Uterus (tissue), 2 donors: ENCODE measurements at regions not wholly inside any gene's neighbourhood (a gene's known extent, or its start where the extent isn't known, plus 50 kb on each side); places are given as distances from the start of the nearest gene placed in this dataset.
"Not testable (repeated sequence)": the region's sequence is repeated elsewhere in the genome, so short reads cannot be mapped to it uniquely, and the experiment has no call there.

Source experiments
- CTCF ChIP-seq, 4 experiments: fragments of 200-600 bp in 2 of 4; fragments of 450-650 bp in 2 of 4; sonication (generic) in 2 of 4; IDR thresholded peaks; one replicate each; pipeline ENCODE4 v1.5.1; 2016 to 2019; ENCODE audit warnings: antibody characterized with exemption in 4 of 4, mild to moderate bottlenecking in 2 of 4, moderate library complexity in 1 of 4
- POLR2A ChIP-seq, 2 donors: fragments of 450-650 bp; IDR thresholded peaks; one replicate each; pipeline ENCODE4 v1.6.1; 2016; ENCODE audit warnings: antibody characterized with exemption in 2 of 2, mild to moderate bottlenecking in 1 of 2, moderate library complexity in 1 of 2

DNA sequence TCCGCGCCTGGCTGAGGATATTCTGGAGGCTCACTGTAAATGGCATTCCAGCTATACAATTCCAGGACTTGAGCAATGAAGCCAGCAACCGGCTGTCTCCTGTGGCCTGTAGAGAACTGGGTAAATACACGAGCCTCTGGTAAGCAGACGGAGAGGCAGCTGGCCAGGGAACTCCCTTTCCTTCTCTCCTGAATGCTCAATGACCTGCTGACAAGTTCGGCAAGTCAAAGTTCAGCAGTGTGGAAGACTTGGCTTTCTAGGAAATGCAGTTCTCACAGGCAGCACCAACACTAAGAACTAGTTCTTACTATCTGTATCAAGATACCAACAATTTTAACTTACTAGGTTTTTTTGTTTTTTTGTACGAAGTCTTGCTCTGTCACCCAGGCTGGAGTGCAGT, 232.1 kb upstream of the NUPR2 start:
- not testable (repeated sequence) for TF ChIP-seq CTCF, POLR2A (IDR thresholded peaks at IDR 0.05)
